H1 (cell line): ENCODE measurements at regions not wholly inside any gene's neighbourhood (a gene's known extent, or its start where the extent isn't known, plus 50 kb on each side); places are given as distances from the start of the nearest gene placed in this dataset.

Experiments
- CTCF ChIA-PET: fragments of 300-600 bp; sonication (Branson Sonifier 250); formaldehyde crosslinking; loops from one replicate; lab custom pipeline; 2021; ENCODE audit not compliant: partially characterized antibody; lab: Charles Lee
- POLR2A ChIA-PET: fragments of 300-600 bp; sonication (Branson Sonifier 250); formaldehyde crosslinking; loops from one replicate; lab custom pipeline; 2021; ENCODE audit warnings: inconsistent platforms; ENCODE audit not compliant: partially characterized antibody; lab: Charles Lee
- DNase-seq, 2 experiments: peaks; one replicate each; pipeline versions ENCODE4 v3.0.0 to v3.0.0-alpha.2; 2010 to 2022; ENCODE audit warnings: low spot score in 2 of 2, low read depth in 1 of 2, mixed read lengths in 1 of 2
- FAIRE-seq: peaks from 2 replicates; lab custom pipeline; 2011; peaks lifted over from hg19 to GRCh38; lab: Jason Lieb, UNC
- H2AFZ ChIP-seq: 2 replicates; pipeline ENCODE4 v1.8.1; 2012; ENCODE audit warnings: low read length, inconsistent platforms
- H2AK5ac ChIP-seq: 2 replicates; pipeline ENCODE4 v1.6.1; 2013; ENCODE audit warnings: low read depth, low read length
- H2BK120ac ChIP-seq: replicated peaks from 2 replicates; pipeline ENCODE3; 2013; ENCODE audit warnings: low read depth, low read length, inconsistent platforms
- H2BK12ac ChIP-seq: 2 replicates; pipeline ENCODE4 v1.6.1; 2013; ENCODE audit warnings: low read depth, low read length
- H2BK15ac ChIP-seq: 2 replicates; pipeline ENCODE4 v1.6.1; 2013; ENCODE audit warnings: low read length
- H2BK20ac ChIP-seq: 2 replicates; pipeline ENCODE4 v1.6.1; 2013; ENCODE audit warnings: low read length
- H2BK5ac ChIP-seq: 2 replicates; pipeline ENCODE4 v1.6.1; 2013; ENCODE audit warnings: low read depth, low read length
- H3K14ac ChIP-seq: 2 replicates; pipeline ENCODE4 v1.6.1; 2013; ENCODE audit warnings: inconsistent platforms; ENCODE audit not compliant: insufficient read length
- H3K18ac ChIP-seq: 2 replicates; pipeline ENCODE4 v1.6.1; 2013; ENCODE audit warnings: low read length; ENCODE audit errors: extremely low read depth
- H3K23ac ChIP-seq: 2 replicates; pipeline ENCODE4 v1.6.1; 2013; ENCODE audit warnings: inconsistent platforms; ENCODE audit not compliant: insufficient read length
- H3K23me2 ChIP-seq: 2 replicates; pipeline ENCODE4 v1.6.1; 2013; ENCODE audit warnings: low read depth, low read length
- H3K27ac ChIP-seq: 2 replicates; pipeline ENCODE4 v1.6.1; 2011; ENCODE audit warnings: low read depth, low read length, inconsistent platforms
- H3K27me3 ChIP-seq, 4 experiments: replicated peaks in 1 of 4; 1 replicate in 1 of 4; 2 replicates in 3 of 4; pipeline versions ENCODE4 v1.6.1 to v1.8.1; 2011 to 2013; ENCODE audit warnings: low read length in 3 of 4, mild to moderate bottlenecking in 3 of 4, inconsistent platforms in 2 of 4, mixed read lengths in 2 of 4, moderate library complexity in 1 of 4; ENCODE audit not compliant: control insufficient read depth in 3 of 4, insufficient read depth in 3 of 4; ENCODE audit errors: extremely low read depth in 1 of 4
- H3K36me3 ChIP-seq, 4 experiments: 2 replicates each; pipeline versions ENCODE4 v1.6.1 to v1.8.1; 2011 to 2013; ENCODE audit warnings: mild to moderate bottlenecking in 4 of 4, low read length in 3 of 4, moderate library complexity in 2 of 4, control low read depth in 1 of 4, inconsistent platforms in 1 of 4; ENCODE audit not compliant: insufficient read depth in 4 of 4, control insufficient read depth in 2 of 4
- H3K4ac ChIP-seq: replicated peaks from 2 replicates; pipeline ENCODE3; 2013; ENCODE audit warnings: low read length, low read depth, mixed read lengths, inconsistent platforms; ENCODE audit not compliant: insufficient read length
- H3K4me1 ChIP-seq, 4 experiments: replicated peaks in 1 of 4; 1 replicate in 1 of 4; 2 replicates in 3 of 4; pipeline versions ENCODE4 v1.6.1 to v1.8.1; 2011 to 2013; ENCODE audit warnings: low read length in 3 of 4, inconsistent platforms in 2 of 4, mixed read lengths in 1 of 4; ENCODE audit not compliant: insufficient read depth in 4 of 4, control insufficient read depth in 3 of 4
- H3K4me2 ChIP-seq, 2 experiments: 2 replicates each; pipeline versions ENCODE4 v1.6.1 to v1.8.1; 2011 to 2013; ENCODE audit warnings: low read depth in 2 of 2, low read length in 2 of 2, control low read depth in 1 of 2, inconsistent platforms in 1 of 2, mild to moderate bottlenecking in 1 of 2; ENCODE audit not compliant: insufficient read depth in 1 of 2
- H3K4me3 ChIP-seq, 4 experiments: fragments of 200-600, 300-600 bp in 1 of 4; sonication (generic), shearing (Covaris generic), sonication (Bioruptor Twin) in 1 of 4; 2 replicates each; pipeline versions ENCODE4 v1.5.1 to v1.8.1; 2011 to 2016; ENCODE audit warnings: low read length in 4 of 4, low read depth in 3 of 4, control low read depth in 2 of 4, inconsistent platforms in 2 of 4, mild to moderate bottlenecking in 2 of 4, mixed read lengths in 1 of 4, moderate library complexity in 1 of 4; ENCODE audit not compliant: insufficient read depth in 2 of 4; ENCODE audit errors: extremely low read depth in 1 of 4
- H3K56ac ChIP-seq: replicated peaks from 2 replicates; pipeline ENCODE3; 2013; ENCODE audit warnings: low read depth, mild to moderate bottlenecking, mixed read lengths, low read length, inconsistent platforms; ENCODE audit not compliant: insufficient read length
- H3K79me1 ChIP-seq: 2 replicates; pipeline ENCODE4 v1.6.1; 2013; ENCODE audit warnings: low read depth, low read length, control low read depth
- H3K79me2 ChIP-seq, 2 experiments: 2 replicates each; pipeline versions ENCODE4 v1.6.1 to v1.8.1; 2012 to 2013; ENCODE audit warnings: low read length in 2 of 2, mild to moderate bottlenecking in 2 of 2, inconsistent platforms in 1 of 2; ENCODE audit not compliant: insufficient read depth in 2 of 2, control insufficient read depth in 1 of 2
- H3K9ac ChIP-seq, 4 experiments: replicated peaks in 1 of 4; 1 replicate in 1 of 4; 2 replicates in 3 of 4; pipeline versions ENCODE4 v1.6.1 to v1.8.1; 2011 to 2013; ENCODE audit warnings: low read depth in 3 of 4, low read length in 3 of 4, control low read depth in 2 of 4, mild to moderate bottlenecking in 2 of 4, moderate library complexity in 2 of 4, inconsistent platforms in 1 of 4; ENCODE audit errors: extremely low read depth in 1 of 4
- H3K9me3 ChIP-seq, 2 experiments: 2 replicates each; pipeline versions ENCODE4 v1.6.1 to v1.8.1; 2012 to 2013; ENCODE audit warnings: mild to moderate bottlenecking in 2 of 2, moderate library complexity in 2 of 2, control low read depth in 1 of 2, inconsistent platforms in 1 of 2, low read depth in 1 of 2, low read length in 1 of 2, mixed read lengths in 1 of 2; ENCODE audit not compliant: insufficient read depth in 2 of 2
- H4K20me1 ChIP-seq, 2 experiments: replicated peaks in 1 of 2; 2 replicates each; pipeline versions ENCODE3 to v1.8.1; 2011 to 2013; ENCODE audit warnings: inconsistent platforms in 2 of 2, low read length in 2 of 2, mild to moderate bottlenecking in 1 of 2; ENCODE audit not compliant: insufficient read depth in 2 of 2, control insufficient read depth in 1 of 2
- H4K5ac ChIP-seq: 2 replicates; pipeline ENCODE4 v1.6.1; 2013; ENCODE audit warnings: low read length, low read depth, mixed read lengths, inconsistent platforms; ENCODE audit not compliant: insufficient read length
- H4K8ac ChIP-seq: 2 replicates; pipeline ENCODE4 v1.8.0; 2013; ENCODE audit warnings: mild to moderate bottlenecking, moderate library complexity, low read length, inconsistent platforms; ENCODE audit not compliant: insufficient read depth; ENCODE audit errors: extremely low read depth
- H4K91ac ChIP-seq: replicated peaks from 2 replicates; pipeline ENCODE3; 2013; ENCODE audit warnings: low read length, mixed read lengths, inconsistent platforms; ENCODE audit not compliant: insufficient read length
- CHD1 ChIP-seq: IDR thresholded peaks from 2 replicates; pipeline ENCODE4 v1.6.1; 2012; ENCODE audit warnings: low read depth, low read length, improper control_type of control experiment
- JUN ChIP-seq: IDR thresholded peaks from 2 replicates; pipeline ENCODE4 v1.6.1; 2011; ENCODE audit warnings: low read depth, mild to moderate bottlenecking, improper control_type of control experiment, low read length
- POLR2A ChIP-seq, 2 experiments: IDR thresholded peaks; 1 replicate in 1 of 2; 2 replicates in 1 of 2; pipeline ENCODE4 v1.6.1; 2011; ENCODE audit warnings: low read depth in 2 of 2, low read length in 2 of 2, mild to moderate bottlenecking in 2 of 2; ENCODE audit errors: control extremely low read depth in 1 of 2
- RBBP5 ChIP-seq: IDR thresholded peaks from 2 replicates; pipeline ENCODE4 v1.7.1; 2012; ENCODE audit warnings: low read depth, mild to moderate bottlenecking, inconsistent platforms, low read length, moderate library complexity, borderline replicate concordance
- SAP30 ChIP-seq: fragments of 300-600 bp; sonication (generic); IDR thresholded peaks from 2 replicates; pipeline ENCODE4 v1.7.1; 2012; ENCODE audit warnings: low read length, moderate library complexity, mild to moderate bottlenecking, inconsistent platforms; ENCODE audit not compliant: insufficient read depth, insufficient replicate concordance
- SP2 ChIP-seq: IDR thresholded peaks from 2 replicates; pipeline ENCODE4 v1.6.1; 2012; ENCODE audit warnings: mild to moderate bottlenecking, low read length, inconsistent platforms
- whole genome bisulfite sequencing, 2 experiments: shearing (Covaris generic) in 1 of 2; methylation state at CpG; one replicate each; pipeline versions ENCODE4 v1.1.6 to v1.1.7; 2013 to 2015; ENCODE audit warnings: low lambda C conversion rate in 2 of 2, mixed read lengths in 2 of 2, inconsistent platforms in 1 of 2, low coverage in 1 of 2, missing lambda C conversion rate in 1 of 2; ENCODE audit not compliant: insufficient replicate concordance in 2 of 2, insufficient coverage in 1 of 2, insufficient read length in 1 of 2; ENCODE audit errors: extremely low coverage in 1 of 2, missing lambda C conversion rate in 1 of 2; 5-methylcytosine and 5-hydroxymethylcytosine counted together

DNA sequence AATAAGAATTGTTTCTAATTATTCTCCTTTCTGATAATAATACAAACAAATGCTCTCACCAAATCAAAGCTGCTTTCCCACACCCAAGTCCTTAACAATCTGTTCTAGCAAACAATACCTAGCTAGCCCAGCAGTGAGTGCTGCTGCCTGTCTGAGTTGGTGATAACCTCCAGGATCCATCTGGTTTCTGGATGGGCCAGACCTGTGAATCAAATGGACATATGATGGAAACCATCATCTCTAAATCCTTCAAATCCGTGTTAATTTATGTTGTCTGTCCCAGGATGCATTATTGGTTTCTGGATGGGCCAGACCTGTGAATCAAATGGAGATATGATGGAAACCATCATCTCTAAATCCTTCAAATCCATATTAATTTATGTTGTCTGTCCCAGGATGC, 1230.0 kb downstream of the AMY1C start:
- H2BK15ac ChIP-seq: no peak overlapping the region

More for the DNA sequence above, 1230.0 kb downstream of the AMY1C start:
- H4K91ac ChIP-seq: no peak overlapping the region
- POLR2A ChIA-PET: no interaction called here
- H3K79me2 ChIP-seq: no peaks in the 10 kb centered on the region
- no peaks in the 10 kb centered on the region for H3K79me1 ChIP-seq
- no peak for DNase-seq
- H3K4me3 ChIP-seq: no peak overlapping the region
- no peaks in the 10 kb centered on the region for H3K27me3 ChIP-seq
- no peak overlapping the region for H2AK5ac ChIP-seq
- H4K5ac ChIP-seq: no peak overlapping the region
- no peak overlapping the region for H2BK12ac ChIP-seq
- H4K20me1 ChIP-seq: no peaks in the 10 kb centered on the region
- CTCF ChIA-PET: interaction anchor here (0.5 to 1.7 kb wide), 4 partner anchors 9 to 158 kb away, joined by 3 to 5 read pairs (median 3); no protein-coding TSS in a partner anchor
- no peak overlapping the region for H3K27ac ChIP-seq
- H3K9ac ChIP-seq: no peak overlapping the region
- no peak overlapping the region for H3K23ac ChIP-seq
- no peak overlapping the region for H3K14ac ChIP-seq
- no peaks in the 10 kb centered on the region for H3K23me2 ChIP-seq
- no peak for TF ChIP-seq RBBP5
- no peak for TF ChIP-seq POLR2A (IDR thresholded peaks at IDR 0.05; ENCODE audit: control extremely low read depth in 1 of 2, low read depth in 2 of 2, low read length in 2 of 2)
- no peak for TF ChIP-seq JUN
- TF ChIP-seq SP2: no peak
- no peak for TF ChIP-seq CHD1
- TF ChIP-seq SAP30: no peak
- FAIRE-seq: no peak
- no peaks in the 10 kb centered on the region for H3K36me3 ChIP-seq
- H3K4me1 ChIP-seq: no peaks in the 10 kb centered on the region
- no peaks in the 10 kb centered on the region for H3K9me3 ChIP-seq
- H4K8ac ChIP-seq: no peak overlapping the region
- WGBS, 2 experiments: 87% methylated on average over 1 of the region's 1 CpG; no CpG with 5 or more reads in 1 of the 2 experiments
- no peak overlapping the region for H2BK120ac ChIP-seq
- no peak overlapping the region for H3K18ac ChIP-seq
- no peak overlapping the region for H3K56ac ChIP-seq
- H2AFZ ChIP-seq: no peak overlapping the region
- H2BK20ac ChIP-seq: no peak overlapping the region
- H3K4me2 ChIP-seq: no peak overlapping the region
- H3K4ac ChIP-seq: no peak overlapping the region
- no peak overlapping the region for H2BK5ac ChIP-seq
